IPS DF 19.7 (cell line): ENCODE measurements at regions not wholly inside any gene's neighbourhood (a gene's known extent, or its start where the extent isn't known, plus 50 kb on each side); places are given as distances from the start of the nearest gene placed in this dataset.

ENCODE experiments used
- DNase-seq: peaks from one replicate; pipeline ENCODE4 v3.0.0-alpha.2; 2013; ENCODE audit warnings: low read depth, low spot score

- no peak for DNase-seq
These were observed 152.1 kb downstream of the PMP22 start for GRCh38 chr17:15112846-15113617.

GRCh38 chr17:15109608-15110007 lies 155.5 kb downstream of the PMP22 start:
- DNase-seq: no peak

- DNase-seq: no peak
These were observed 156.1 kb downstream of the PMP22 start for GRCh38 chr17:15108992-15109391.

- DNase-seq: no peak
These were observed 158.6 kb downstream of the PMP22 start for GRCh38 chr17:15106540-15106939.

GRCh38 chr17:15103785-15104184 lies 161.3 kb downstream of the PMP22 start:
- no peak for DNase-seq

GRCh38 chr17:15101175-15101574 lies 164.0 kb downstream of the PMP22 start:
- no peak for DNase-seq

- no peak for DNase-seq
These were observed 168.6 kb downstream of the PMP22 start for GRCh38 chr17:15096511-15096910.

GRCh38 chr17:15095935-15096334 lies 169.2 kb downstream of the PMP22 start:
- DNase-seq: no peak

GRCh38 chr17:15092762-15093161 lies 172.4 kb downstream of the PMP22 start:
- no peak for DNase-seq

- DNase-seq: no peak
These were observed 172.9 kb downstream of the PMP22 start for GRCh38 chr17:15092261-15092660.

GRCh38 chr17:15091825-15092224 lies 173.3 kb downstream of the PMP22 start:
- no peak for DNase-seq

GRCh38 chr17:15090533-15090932 lies 174.6 kb downstream of the PMP22 start:
- DNase-seq: no peak

- DNase-seq: no peak
These were observed 177.2 kb downstream of the PMP22 start for GRCh38 chr17:15087946-15088345.

GRCh38 chr17:15086776-15087295 lies 178.3 kb downstream of the PMP22 start:
- no peak for DNase-seq

- no peak for DNase-seq
These were observed 179.0 kb downstream of the PMP22 start for GRCh38 chr17:15085890-15086677.

- no peak for DNase-seq
These were observed 181.9 kb downstream of the PMP22 start for GRCh38 chr17:15083225-15083624.

GRCh38 chr17:15081008-15081407 lies 184.1 kb downstream of the PMP22 start:
- no peak for DNase-seq

- no peak for DNase-seq
These were observed 186.6 kb downstream of the PMP22 start for GRCh38 chr17:15078570-15078969.

GRCh38 chr17:15076991-15077663 lies 188.0 kb downstream of the PMP22 start:
- no peak for DNase-seq

- DNase-seq: no peak
These were observed 213.2 kb downstream of the PMP22 start for GRCh38 chr17:15051933-15052332.

GRCh38 chr17:15049795-15050160 lies 215.3 kb downstream of the PMP22 start:
- no peak for DNase-seq
